SK-N-MC (cell line): ENCODE measurements at regions not wholly inside any gene's neighbourhood (a gene's known extent, or its start where the extent isn't known, plus 50 kb on each side); places are given as distances from the start of the nearest gene placed in this dataset.

ENCODE experiments used
- FOXP2 ChIP-seq: optimal IDR thresholded peaks from 2 replicates; pipeline ENCODE3; 2011; ENCODE audit warnings: mild to moderate bottlenecking, moderate library complexity; ENCODE audit not compliant: insufficient read depth; ENCODE audit errors: extremely low read length, control extremely low read depth
- POLR2AphosphoS5 ChIP-seq: IDR thresholded peaks from 2 replicates; pipeline ENCODE4 v1.6.1; 2012; ENCODE audit warnings: mild to moderate bottlenecking, low read depth, low read length, borderline replicate concordance

GRCh38 chr19:32061315-32061714, 284.1 kb upstream of the ZNF507 start:
- no peak for TF ChIP-seq POLR2AphosphoS5
- no peak for TF ChIP-seq FOXP2
